Activated CD4-positive, alpha-beta T cell treated with anti-CD3 and anti-CD28 coated beads, Interleukin-2, Interleukin-6, amounts not matched to agents 100 ng/mL and 50 ng/mL, durations not matched to agents 16 hours and 8 hours (primary cell): ENCODE measurements at regions not wholly inside any gene's neighbourhood (a gene's known extent, or its start where the extent isn't known, plus 50 kb on each side); places are given as distances from the start of the nearest gene placed in this dataset.
"Not testable (repeated sequence)": the region's sequence is repeated elsewhere in the genome, so short reads cannot be mapped to it uniquely, and the experiment has no call there.

Source experiments
- DNase-seq: peaks from one replicate; pipeline ENCODE4 v3.0.0-alpha.2; 2020

- DNase-seq: no peak
Observed at GRCh38 chr10:3331690-3332230, 159.2 kb upstream of the PITRM1 start.

- DNase-seq: no peak
Observed at GRCh38 chr10:3331187-3331586, 158.6 kb upstream of the PITRM1 start.

GRCh38 chr10:3330663-3331062 is 158.1 kb upstream of the PITRM1 start:
- no peak for DNase-seq

- no peak for DNase-seq
Observed at GRCh38 chr10:3325954-3326750, 153.6 kb upstream of the PITRM1 start.

- DNase-seq: no peak
Observed at GRCh38 chr10:3324612-3325038, 152.0 kb upstream of the PITRM1 start.

- no peak for DNase-seq
Observed at GRCh38 chr10:3323865-3324498, 151.4 kb upstream of the PITRM1 start.

- DNase-seq: no peak
Observed at GRCh38 chr10:3321123-3321522, 148.5 kb upstream of the PITRM1 start.

DNA sequence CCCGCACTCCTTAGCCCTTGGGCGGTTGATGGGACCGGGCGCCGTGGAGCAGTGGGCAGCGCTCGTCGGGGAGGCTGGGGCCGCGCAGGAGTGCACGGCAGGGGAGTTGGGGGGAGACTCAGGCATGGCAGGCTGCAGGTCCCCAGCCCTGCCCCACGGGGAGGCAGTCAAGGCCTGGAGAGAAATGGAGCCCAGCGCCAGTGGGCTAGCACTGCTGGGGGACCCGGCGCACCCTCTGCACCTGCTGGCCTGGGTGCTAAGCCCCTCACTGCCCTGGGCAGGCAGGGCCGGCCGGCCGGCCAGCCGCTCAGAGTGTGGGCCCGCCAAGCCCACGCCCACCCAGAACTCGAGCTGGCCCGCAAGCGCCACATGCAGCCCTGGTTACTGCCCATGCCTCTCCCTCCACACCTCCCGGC is 147.2 kb upstream of the PITRM1 start:
- DNase-seq: no peak

GRCh38 chr10:3318480-3318807 is 145.9 kb upstream of the PITRM1 start:
- DNase-seq: not testable (repeated sequence)

- not testable (repeated sequence) for DNase-seq
Observed at GRCh38 chr10:3317553-3318479, 145.2 kb upstream of the PITRM1 start.

DNA sequence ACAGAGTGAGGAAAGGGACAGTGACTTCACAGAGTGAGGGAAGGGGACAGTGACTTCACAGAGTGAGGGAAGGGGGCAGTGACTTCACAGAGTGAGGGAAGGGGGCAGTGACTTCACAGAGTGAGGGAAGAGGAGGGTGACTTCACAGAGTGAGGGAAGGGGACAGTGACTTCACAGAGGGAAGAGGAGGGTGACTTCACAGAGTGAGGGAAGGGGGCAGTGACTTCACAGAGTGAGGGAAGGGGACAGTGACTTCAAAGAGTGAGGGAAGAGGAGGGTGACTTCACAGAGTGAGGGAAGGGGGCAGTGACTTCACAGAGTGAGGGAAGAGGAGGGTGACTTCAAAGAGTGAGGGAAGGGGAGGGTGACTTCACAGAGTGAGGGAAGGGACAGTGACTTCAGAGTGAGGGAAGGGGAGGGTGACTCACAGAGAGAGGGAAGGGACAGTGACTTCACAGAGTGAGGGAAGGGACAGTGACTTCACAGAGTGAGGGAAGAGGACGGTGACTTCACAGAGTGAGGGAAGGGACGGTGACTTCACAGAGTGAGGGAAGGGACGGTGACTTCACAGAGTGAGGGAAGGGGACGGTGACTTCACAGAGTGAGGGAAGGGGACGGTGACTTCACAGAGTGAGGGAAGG is 142.0 kb upstream of the PITRM1 start:
- not testable (repeated sequence) for DNase-seq

GRCh38 chr10:3313784-3314444 is 141.3 kb upstream of the PITRM1 start:
- DNase-seq: not testable (repeated sequence)

- DNase-seq: no peak
Observed at GRCh38 chr10:3312403-3312940, 139.9 kb upstream of the PITRM1 start.

- no peak for DNase-seq
Observed at GRCh38 chr10:3310016-3310784, 137.6 kb upstream of the PITRM1 start.

DNA sequence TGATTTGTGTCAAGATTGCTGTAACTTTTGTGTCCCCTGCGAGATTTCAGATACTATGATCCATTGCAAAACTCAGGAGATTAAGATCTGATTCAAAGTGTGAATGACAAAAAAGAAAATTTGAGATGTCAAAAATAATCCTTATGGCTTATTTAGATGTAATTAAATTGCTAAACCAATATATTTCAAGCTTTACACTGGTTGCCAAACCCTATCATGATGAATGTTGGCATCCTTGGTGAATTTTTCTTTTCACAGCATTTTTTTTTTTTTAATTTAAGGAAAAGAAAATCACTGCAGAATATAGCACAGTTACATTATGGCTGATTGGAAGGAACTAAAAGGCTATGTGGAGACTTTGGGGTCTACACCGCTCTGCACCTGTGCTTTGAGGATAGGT is 133.5 kb upstream of the PITRM1 start:
- no peak for DNase-seq

GRCh38 chr10:3295582-3296151 is 123.1 kb upstream of the PITRM1 start:
- no peak for DNase-seq

- no peak for DNase-seq
Observed at GRCh38 chr10:3294919-3295581, 122.5 kb upstream of the PITRM1 start.

GRCh38 chr10:3293581-3294431 is 121.2 kb upstream of the PITRM1 start:
- DNase-seq: no peak

DNA sequence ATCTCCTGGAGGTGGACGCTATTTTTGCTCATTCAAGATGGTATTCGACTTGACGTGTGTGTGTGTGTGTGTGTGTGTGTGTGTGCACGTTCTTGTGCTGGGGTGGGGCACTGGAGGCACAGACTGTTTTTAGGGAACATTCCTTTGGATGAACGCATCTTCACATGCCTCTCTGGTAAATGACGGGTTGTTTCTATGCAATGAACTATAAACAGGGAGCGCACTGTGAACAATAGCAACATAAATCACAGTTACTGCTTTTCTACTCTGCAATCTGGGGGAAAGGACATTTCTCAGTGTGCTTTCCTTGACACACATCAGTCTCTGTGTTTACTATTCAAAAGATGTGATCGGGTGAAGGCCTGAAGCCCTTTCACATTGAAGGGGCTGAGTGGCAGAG is 120.1 kb upstream of the PITRM1 start:
- DNase-seq: no peak
